ENCODE measurements at regions not wholly inside any gene's neighbourhood (a gene's known extent, or its start where the extent isn't known, plus 50 kb on each side); places are given as distances from the start of the nearest gene placed in this dataset.

- TF ChIP-seq, protein P1, sequence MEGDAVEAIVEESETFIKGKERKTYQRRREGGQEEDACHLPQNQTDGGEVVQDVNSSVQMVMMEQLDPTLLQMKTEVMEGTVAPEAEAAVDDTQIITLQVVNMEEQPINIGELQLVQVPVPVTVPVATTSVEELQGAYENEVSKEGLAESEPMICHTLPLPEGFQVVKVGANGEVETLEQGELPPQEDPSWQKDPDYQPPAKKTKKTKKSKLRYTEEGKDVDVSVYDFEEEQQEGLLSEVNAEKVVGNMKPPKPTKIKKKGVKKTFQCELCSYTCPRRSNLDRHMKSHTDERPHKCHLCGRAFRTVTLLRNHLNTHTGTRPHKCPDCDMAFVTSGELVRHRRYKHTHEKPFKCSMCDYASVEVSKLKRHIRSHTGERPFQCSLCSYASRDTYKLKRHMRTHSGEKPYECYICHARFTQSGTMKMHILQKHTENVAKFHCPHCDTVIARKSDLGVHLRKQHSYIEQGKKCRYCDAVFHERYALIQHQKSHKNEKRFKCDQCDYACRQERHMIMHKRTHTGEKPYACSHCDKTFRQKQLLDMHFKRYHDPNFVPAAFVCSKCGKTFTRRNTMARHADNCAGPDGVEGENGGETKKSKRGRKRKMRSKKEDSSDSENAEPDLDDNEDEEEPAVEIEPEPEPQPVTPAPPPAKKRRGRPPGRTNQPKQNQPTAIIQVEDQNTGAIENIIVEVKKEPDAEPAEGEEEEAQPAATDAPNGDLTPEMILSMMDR (IDR thresholded peaks at IDR 0.05), result no peak
- no peak for TF ChIP-seq POLR2A (IDR thresholded peaks at IDR 0.05)
- TF ChIP-seq EP300 (IDR thresholded peaks at IDR 0.05), result no peak
Measured at GRCh38 chr6:21501815-21502214, 91.7 kb upstream of the SOX4 start.
